Suprapubic skin (tissue), 3 donors: ENCODE measurements at regions not wholly inside any gene's neighbourhood (a gene's known extent, or its start where the extent isn't known, plus 50 kb on each side); places are given as distances from the start of the nearest gene placed in this dataset.

Experiments used
- POLR2A ChIP-seq, 2 donors: fragments of 450-650 bp; IDR thresholded peaks; one replicate each; pipeline ENCODE4 v1.6.1; 2017; ENCODE audit warnings: antibody characterized with exemption in 2 of 2, mild to moderate bottlenecking in 2 of 2, moderate library complexity in 2 of 2
- TF ChIP-seq, protein P1 (sequence below), 2 donors: fragments of 200-600 bp in 1 of 2; fragments of 450-650 bp in 1 of 2; sonication (generic) in 1 of 2; IDR thresholded peaks; one replicate each; pipeline ENCODE4 v1.5.1; 2016 to 2019; ENCODE audit warnings: antibody characterized with exemption in 2 of 2, mild to moderate bottlenecking in 1 of 2, moderate library complexity in 1 of 2

DNA sequence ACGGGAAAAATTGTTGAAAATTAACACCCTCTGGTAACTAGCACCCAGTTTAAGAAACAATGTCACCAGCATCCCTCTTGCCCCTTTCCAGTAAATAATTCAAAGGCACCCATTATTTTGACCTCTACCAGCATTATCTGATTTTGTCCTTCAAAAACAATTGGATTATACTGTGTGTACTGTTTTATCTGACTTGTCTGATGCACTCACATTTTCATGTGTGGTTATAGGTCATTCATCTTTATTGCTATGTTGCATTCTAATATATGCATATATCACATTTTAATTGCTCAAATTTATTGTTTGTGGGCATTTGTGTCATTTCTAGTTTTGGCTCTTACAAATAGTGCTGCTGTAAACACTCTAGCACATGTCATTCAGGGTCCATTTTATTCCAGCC lies 260.9 kb upstream of the PRDM1 start:
- no peak for TF ChIP-seq POLR2A (IDR thresholded peaks at IDR 0.05)
- TF ChIP-seq, protein P1, sequence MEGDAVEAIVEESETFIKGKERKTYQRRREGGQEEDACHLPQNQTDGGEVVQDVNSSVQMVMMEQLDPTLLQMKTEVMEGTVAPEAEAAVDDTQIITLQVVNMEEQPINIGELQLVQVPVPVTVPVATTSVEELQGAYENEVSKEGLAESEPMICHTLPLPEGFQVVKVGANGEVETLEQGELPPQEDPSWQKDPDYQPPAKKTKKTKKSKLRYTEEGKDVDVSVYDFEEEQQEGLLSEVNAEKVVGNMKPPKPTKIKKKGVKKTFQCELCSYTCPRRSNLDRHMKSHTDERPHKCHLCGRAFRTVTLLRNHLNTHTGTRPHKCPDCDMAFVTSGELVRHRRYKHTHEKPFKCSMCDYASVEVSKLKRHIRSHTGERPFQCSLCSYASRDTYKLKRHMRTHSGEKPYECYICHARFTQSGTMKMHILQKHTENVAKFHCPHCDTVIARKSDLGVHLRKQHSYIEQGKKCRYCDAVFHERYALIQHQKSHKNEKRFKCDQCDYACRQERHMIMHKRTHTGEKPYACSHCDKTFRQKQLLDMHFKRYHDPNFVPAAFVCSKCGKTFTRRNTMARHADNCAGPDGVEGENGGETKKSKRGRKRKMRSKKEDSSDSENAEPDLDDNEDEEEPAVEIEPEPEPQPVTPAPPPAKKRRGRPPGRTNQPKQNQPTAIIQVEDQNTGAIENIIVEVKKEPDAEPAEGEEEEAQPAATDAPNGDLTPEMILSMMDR (IDR thresholded peaks at IDR 0.05), result no peak
